Upper lobe of left lung (tissue), 6 donors: ENCODE measurements at regions not wholly inside any gene's neighbourhood (a gene's known extent, or its start where the extent isn't known, plus 50 kb on each side); places are given as distances from the start of the nearest gene placed in this dataset.

Experiments
- ATAC-seq, 2 donors: fragments of 200-7000 bp; cut with Tn5 transposase; one replicate each; pipeline ENCODE4 v1.9.1; 2022; ENCODE audit warnings: mild to moderate bottlenecking in 2 of 2, moderate library complexity in 2 of 2; ENCODE audit not compliant: low FRiP score in 2 of 2
- DNase-seq, 2 donors: peaks; one replicate each; pipeline ENCODE4 v3.0.0-alpha.2; 2019 to 2020
- H3K27ac ChIP-seq, 4 donors: fragments of 200-600 bp; sonication (generic); one replicate each; pipeline ENCODE4 v1.5.1; 2016 to 2019
- H3K27me3 ChIP-seq, 4 donors: fragments of 200-600 bp; sonication (generic); one replicate each; pipeline ENCODE4 v1.5.1; 2017 to 2019
- H3K36me3 ChIP-seq, 4 donors: fragments of 200-600 bp; sonication (generic); one replicate each; pipeline ENCODE4 v1.5.1; 2016 to 2019
- H3K4me1 ChIP-seq, 4 donors: fragments of 200-600 bp; sonication (generic); one replicate each; pipeline ENCODE4 v1.5.1; 2018 to 2019
- H3K4me3 ChIP-seq, 4 donors: fragments of 200-600 bp; sonication (generic); one replicate each; pipeline ENCODE4 v1.5.1; 2017 to 2019; ENCODE audit warnings: mild to moderate bottlenecking in 2 of 4, moderate library complexity in 1 of 4
- H3K9me3 ChIP-seq, 4 donors: fragments of 200-600 bp; sonication (generic); one replicate each; pipeline ENCODE4 v1.5.1; 2018 to 2019
- EP300 ChIP-seq, 4 donors: sonication (generic); formaldehyde crosslinking; IDR thresholded peaks; one replicate each; pipeline ENCODE4 v1.5.1; 2017; ENCODE audit warnings: antibody characterized with exemption in 4 of 4, control low read depth in 2 of 4
- POLR2A ChIP-seq, 4 donors: fragments of 450-650 bp; IDR thresholded peaks; one replicate each; pipeline ENCODE4 v1.5.1; 2016 to 2017; ENCODE audit warnings: antibody characterized with exemption in 4 of 4, mild to moderate bottlenecking in 2 of 4
- POLR2AphosphoS5 ChIP-seq, 2 donors: sonication (generic); formaldehyde crosslinking; IDR thresholded peaks; one replicate each; pipeline ENCODE4 v1.5.1; 2017; ENCODE audit warnings: antibody characterized with exemption in 2 of 2
- WGBS, 2 donors: methylation state at CpG; one replicate each; pipeline ENCODE4 v1.1.5; 2017 to 2018; 5-methylcytosine and 5-hydroxymethylcytosine counted together
- TF ChIP-seq, protein P1 (sequence below), 6 experiments: fragments of 450-650 bp in 4 of 6; fragments of 200-600 bp in 2 of 6; sonication (generic) in 2 of 6; IDR thresholded peaks; one replicate each; pipeline ENCODE4 v1.5.1; 2016 to 2019; ENCODE audit warnings: antibody characterized with exemption in 6 of 6
- donor health status: DM: no; HTN: no; CAD: no; lungs with moderate emphysema.
- donor health status: DM: no; HTN: yes; CAD: no; lungs with severe emphysema.

- Histone ChIP-seq H3K27me3 (no peaks in the 10 kb centered on the region), H3K9me3 (no peaks in the 10 kb centered on the region), H3K36me3 (no peaks in the 10 kb centered on the region), H3K4me3 (no peak overlapping the region), H3K27ac (no peak overlapping the region), H3K4me1 (no peaks in the 10 kb centered on the region)
- WGBS, 2 donors, result 74 to 77% methylated on average over 6 of the region's 6 CpGs
- DNase-seq, result no peak
- ATAC-seq, result no peak
- TF ChIP-seq POLR2AphosphoS5 (IDR thresholded peaks at IDR 0.05) (no peak), EP300 (IDR thresholded peaks at IDR 0.05) (no peak), POLR2A (IDR thresholded peaks at IDR 0.05) (no peak)
- TF ChIP-seq, protein P1, sequence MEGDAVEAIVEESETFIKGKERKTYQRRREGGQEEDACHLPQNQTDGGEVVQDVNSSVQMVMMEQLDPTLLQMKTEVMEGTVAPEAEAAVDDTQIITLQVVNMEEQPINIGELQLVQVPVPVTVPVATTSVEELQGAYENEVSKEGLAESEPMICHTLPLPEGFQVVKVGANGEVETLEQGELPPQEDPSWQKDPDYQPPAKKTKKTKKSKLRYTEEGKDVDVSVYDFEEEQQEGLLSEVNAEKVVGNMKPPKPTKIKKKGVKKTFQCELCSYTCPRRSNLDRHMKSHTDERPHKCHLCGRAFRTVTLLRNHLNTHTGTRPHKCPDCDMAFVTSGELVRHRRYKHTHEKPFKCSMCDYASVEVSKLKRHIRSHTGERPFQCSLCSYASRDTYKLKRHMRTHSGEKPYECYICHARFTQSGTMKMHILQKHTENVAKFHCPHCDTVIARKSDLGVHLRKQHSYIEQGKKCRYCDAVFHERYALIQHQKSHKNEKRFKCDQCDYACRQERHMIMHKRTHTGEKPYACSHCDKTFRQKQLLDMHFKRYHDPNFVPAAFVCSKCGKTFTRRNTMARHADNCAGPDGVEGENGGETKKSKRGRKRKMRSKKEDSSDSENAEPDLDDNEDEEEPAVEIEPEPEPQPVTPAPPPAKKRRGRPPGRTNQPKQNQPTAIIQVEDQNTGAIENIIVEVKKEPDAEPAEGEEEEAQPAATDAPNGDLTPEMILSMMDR (IDR thresholded peaks at IDR 0.05), result no peak
These were observed 1118.9 kb upstream of the CELF2 start for GRCh38 chr10:9898633-9899395.

- no peaks in the 10 kb centered on the region for H3K36me3 ChIP-seq
- H3K27ac ChIP-seq, result no peak overlapping the region
- H3K4me3 ChIP-seq, result no peak overlapping the region
- no peaks in the 10 kb centered on the region for H3K4me1 ChIP-seq
- H3K27me3 ChIP-seq, result no peaks in the 10 kb centered on the region
- no peaks in the 10 kb centered on the region for H3K9me3 ChIP-seq
- TF ChIP-seq POLR2A (IDR thresholded peaks at IDR 0.05) (no peak), POLR2AphosphoS5 (IDR thresholded peaks at IDR 0.05) (no peak), EP300 (IDR thresholded peaks at IDR 0.05) (no peak)
- TF ChIP-seq, protein P1 (IDR thresholded peaks at IDR 0.05), result no peak
- no peak for ATAC-seq
- DNase-seq, result no peak
These were observed 1116.9 kb upstream of the CELF2 start for GRCh38 chr10:9900751-9901150.

DNA sequence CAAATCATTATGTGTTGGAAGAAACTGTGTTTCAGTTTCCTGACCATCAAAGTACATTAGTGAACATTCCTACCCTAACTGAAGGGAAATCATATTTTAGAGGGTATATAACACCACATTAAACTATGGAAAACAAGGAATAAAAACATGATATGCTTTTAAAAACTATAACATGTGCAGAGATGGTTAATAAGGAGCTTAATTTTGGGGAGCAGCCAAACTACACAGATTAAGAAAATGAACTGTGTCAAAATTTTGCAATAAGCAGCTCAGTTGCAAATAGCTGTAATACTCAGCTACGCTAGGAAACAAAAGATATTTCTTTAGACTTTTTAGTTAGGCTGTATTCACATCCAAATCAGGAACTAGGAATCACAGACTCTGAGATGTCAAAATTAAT is 1115.7 kb upstream of the CELF2 start:
- ATAC-seq, result no peak
- Histone ChIP-seq H3K27ac (no peak overlapping the region), H3K9me3 (no peaks in the 10 kb centered on the region), H3K4me1 (no peaks in the 10 kb centered on the region), H3K27me3 (no peaks in the 10 kb centered on the region), H3K36me3 (no peaks in the 10 kb centered on the region), H3K4me3 (no peak overlapping the region)
- TF ChIP-seq POLR2A (IDR thresholded peaks at IDR 0.05), result no peak
- no peak for TF ChIP-seq POLR2AphosphoS5 (IDR thresholded peaks at IDR 0.05)
- TF ChIP-seq, protein P1 (IDR thresholded peaks at IDR 0.05), result no peak
- no peak for TF ChIP-seq EP300 (IDR thresholded peaks at IDR 0.05)
- WGBS, 2 donors, result 46 to 51% methylated on average over 1 of the region's 1 CpG
- no peak for DNase-seq

DNA sequence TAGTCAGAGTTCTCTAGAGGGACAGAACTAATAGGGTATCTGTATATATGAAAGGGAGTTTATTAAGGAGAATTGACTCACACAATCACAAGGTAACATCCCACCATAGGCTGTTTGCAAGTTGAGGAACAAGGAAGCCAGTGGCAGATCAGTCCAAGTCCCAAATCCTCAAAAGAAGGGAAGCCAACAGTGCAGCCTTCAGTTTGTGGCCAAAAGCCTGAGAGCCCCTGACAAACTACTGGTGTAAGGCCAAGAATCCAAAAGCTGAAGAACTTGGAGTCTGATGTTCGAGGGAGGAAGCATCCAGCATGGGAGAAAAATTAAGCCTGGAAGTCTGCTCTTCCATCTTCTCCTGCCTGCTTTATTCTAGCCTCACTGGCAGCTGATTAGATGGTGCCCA is 1107.2 kb upstream of the CELF2 start:
- DNase-seq, result no peak
- no peaks in the 10 kb centered on the region for H3K27me3 ChIP-seq
- no peak overlapping the region for H3K27ac ChIP-seq
- no peak for ATAC-seq
- no peaks in the 10 kb centered on the region for H3K4me1 ChIP-seq
- no peaks in the 10 kb centered on the region for H3K9me3 ChIP-seq
- TF ChIP-seq POLR2A (IDR thresholded peaks at IDR 0.05), result no peak
- TF ChIP-seq POLR2AphosphoS5 (IDR thresholded peaks at IDR 0.05), result no peak
- TF ChIP-seq, protein P1 (IDR thresholded peaks at IDR 0.05), result no peak
- no peak overlapping the region for H3K4me3 ChIP-seq
- H3K36me3 ChIP-seq, result no peaks in the 10 kb centered on the region
- 54 to 79% methylated on average over 1 of the region's 1 CpG for WGBS, 2 donors

DNA sequence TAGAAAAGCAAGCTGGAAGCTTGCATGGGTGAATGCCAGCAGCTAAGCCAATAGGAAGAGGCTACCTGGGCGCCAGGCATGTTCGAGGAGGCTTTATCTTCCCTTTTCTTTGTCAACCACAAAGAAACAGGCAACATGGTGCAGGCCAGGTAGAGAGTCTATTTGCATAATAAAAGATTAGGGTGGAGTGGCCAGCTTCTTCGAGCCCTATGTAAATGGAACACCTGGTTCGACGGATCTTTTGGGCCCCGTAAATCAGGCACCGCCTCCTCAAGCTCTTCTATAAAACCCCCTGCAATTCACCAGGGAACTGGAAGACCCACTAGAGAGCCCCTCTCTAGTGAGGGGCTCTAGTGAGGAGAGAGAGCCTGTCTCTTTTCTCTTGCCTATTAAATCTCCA is 1106.2 kb upstream of the CELF2 start:
- Histone ChIP-seq H3K27me3 (no peaks in the 10 kb centered on the region), H3K4me1 (no peaks in the 10 kb centered on the region), H3K9me3 (no peaks in the 10 kb centered on the region), H3K27ac (no peak overlapping the region), H3K4me3 (no peak overlapping the region), H3K36me3 (no peaks in the 10 kb centered on the region)
- 81 to 93% methylated on average over 7 of the region's 7 CpGs for WGBS, 2 donors
- ATAC-seq, result no peak
- TF ChIP-seq, protein P1 (IDR thresholded peaks at IDR 0.05), result no peak
- TF ChIP-seq EP300 (IDR thresholded peaks at IDR 0.05), result no peak
- no peak for TF ChIP-seq POLR2A (IDR thresholded peaks at IDR 0.05)
- no peak for TF ChIP-seq POLR2AphosphoS5 (IDR thresholded peaks at IDR 0.05)
- DNase-seq, result no peak
